Karpas-422 (cell line): ENCODE measurements at regions not wholly inside any gene's neighbourhood (a gene's known extent, or its start where the extent isn't known, plus 50 kb on each side); places are given as distances from the start of the nearest gene placed in this dataset.

ENCODE experiments used
- DNase-seq: peaks from one replicate; pipeline ENCODE4 v3.0.0-alpha.2; 2015
- H2AFZ ChIP-seq: fragments of 200-600 bp; sonication (generic); 2 replicates; pipeline ENCODE4 v1.6.1; 2014; ENCODE audit warnings: antibody characterized with exemption, low read length, mixed read lengths
- H3K27ac ChIP-seq: fragments of 200-600 bp; sonication (generic); 2 replicates; pipeline ENCODE4 v1.5.1; 2014; ENCODE audit warnings: mild to moderate bottlenecking, low read length, moderate library complexity
- H3K27me3 ChIP-seq: fragments of 200-600 bp; sonication (generic); 2 replicates; pipeline ENCODE4 v1.6.1; 2014; ENCODE audit warnings: low read length, mixed read lengths
- H3K36me3 ChIP-seq: fragments of 200-600 bp; sonication (generic); 2 replicates; pipeline ENCODE4 v1.6.1; 2014; ENCODE audit warnings: low read length, mixed read lengths; ENCODE audit not compliant: insufficient read depth
- H3K4me1 ChIP-seq: fragments of 200-600 bp; sonication (generic); 2 replicates; pipeline ENCODE4 v1.6.1; 2014; ENCODE audit warnings: mild to moderate bottlenecking, low read length, mixed read lengths
- H3K4me2 ChIP-seq: fragments of 200-600 bp; sonication (generic); 2 replicates; pipeline ENCODE4 v1.6.1; 2014; ENCODE audit warnings: low read length, low read depth, mild to moderate bottlenecking; ENCODE audit not compliant: poor library complexity, severe bottlenecking
- H3K4me3 ChIP-seq: fragments of 200-600 bp; sonication (generic); 2 replicates; pipeline ENCODE4 v1.5.1; 2014; ENCODE audit warnings: mild to moderate bottlenecking, antibody characterized with exemption, low read length, mixed read lengths
- H3K79me2 ChIP-seq: fragments of 200-600 bp; sonication (generic); 2 replicates; pipeline ENCODE4 v1.6.1; 2014; ENCODE audit warnings: mild to moderate bottlenecking, low read length, mixed read lengths
- H3K9ac ChIP-seq: fragments of 200-600 bp; sonication (generic); 2 replicates; pipeline ENCODE4 v1.6.0; 2014; ENCODE audit warnings: low read length
- H3K9me2 ChIP-seq: fragments of 200-600 bp; sonication (generic), shearing (Covaris generic); replicated peaks from 2 replicates; pipeline ENCODE4 v1.6.0; 2014; ENCODE audit warnings: mild to moderate bottlenecking, low read length, moderate library complexity; ENCODE audit not compliant: insufficient read depth
- H3K9me3 ChIP-seq: fragments of 300-700, 200-600 bp; sonication (generic); 2 replicates; pipeline ENCODE4 v1.6.1; 2014; ENCODE audit warnings: low read length, mixed read lengths
- H4K20me1 ChIP-seq: fragments of 200-600 bp; sonication (generic); 2 replicates; pipeline ENCODE4 v1.6.1; 2014; ENCODE audit warnings: mild to moderate bottlenecking, antibody characterized with exemption, low read length, low read depth; ENCODE audit not compliant: insufficient read depth

DNA sequence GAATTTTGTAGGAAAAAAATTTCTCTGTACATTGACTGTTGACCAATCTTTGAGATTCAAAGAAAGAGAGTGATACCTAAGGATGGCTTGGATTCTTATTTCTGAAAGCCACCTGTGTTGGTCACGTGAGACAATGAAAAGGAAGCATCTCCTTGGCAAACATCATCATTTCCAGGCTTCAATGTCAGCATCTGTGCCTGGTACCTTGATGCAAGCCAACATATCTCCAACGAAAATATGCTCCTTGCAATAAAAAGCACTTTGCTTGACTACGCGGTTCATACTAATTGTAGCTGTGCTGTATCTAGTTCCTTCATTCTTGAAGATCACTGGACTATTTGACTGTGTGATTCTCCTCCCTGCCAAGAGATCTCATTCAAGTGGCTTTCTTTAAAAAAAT is 503.4 kb upstream of the PSMD7 start:
- DNase-seq: no peak
- Histone ChIP-seq H3K27me3 (no peaks in the 10 kb centered on the region), H3K9me2 (no peaks in the 10 kb centered on the region), H3K79me2 (no peaks in the 10 kb centered on the region), H3K27ac (no peak overlapping the region), H3K4me2 (no peak overlapping the region), H3K9ac (no peak overlapping the region), H3K36me3 (no peaks in the 10 kb centered on the region), H3K4me3 (no peak overlapping the region), H3K4me1 (no peaks in the 10 kb centered on the region), H3K9me3 (no peaks in the 10 kb centered on the region), H2AFZ (no peak overlapping the region), H4K20me1 (no peaks in the 10 kb centered on the region)

DNA sequence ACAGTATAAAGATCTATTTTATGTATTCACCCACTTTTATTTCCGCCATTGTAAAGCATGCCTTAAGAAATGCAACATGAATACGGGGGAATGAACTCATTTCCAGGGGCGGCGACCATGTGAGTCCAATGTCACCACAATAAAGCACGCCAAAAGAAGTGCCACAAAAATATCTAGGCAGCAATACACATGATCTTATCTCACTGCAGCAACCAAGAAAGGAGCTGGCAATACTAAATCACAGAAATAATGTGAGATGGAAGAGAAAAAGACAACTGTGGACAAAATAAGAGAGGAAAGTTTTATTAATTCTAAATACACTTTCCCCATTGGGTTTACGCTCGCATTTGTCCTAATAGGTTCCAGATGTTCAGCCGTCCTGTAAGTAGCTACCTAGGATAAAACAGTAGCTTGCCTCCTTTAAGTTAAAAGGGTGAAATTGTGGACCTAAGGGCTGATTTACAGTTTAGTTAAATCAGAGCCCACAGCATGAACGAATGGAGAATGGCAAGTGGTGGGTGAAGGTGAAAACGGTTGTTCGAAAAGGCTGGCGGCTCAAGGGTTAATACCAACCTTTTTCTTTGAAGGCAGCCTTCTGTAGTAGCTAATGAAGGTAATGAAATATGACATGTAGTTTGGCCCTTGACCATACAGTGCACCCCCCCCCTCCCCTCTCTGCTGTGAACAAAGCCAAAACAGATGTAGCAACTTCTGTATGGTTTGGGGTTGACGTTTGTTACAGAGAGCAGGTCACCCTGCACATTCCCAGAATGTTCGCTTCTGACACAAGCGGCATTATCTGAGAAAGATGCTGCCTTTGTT is 504.2 kb upstream of the PSMD7 start:
- Histone ChIP-seq H3K79me2 (no peaks in the 10 kb centered on the region), H3K4me2 (no peak overlapping the region), H2AFZ (no peak overlapping the region), H3K27ac (no peak overlapping the region), H4K20me1 (no peaks in the 10 kb centered on the region), H3K9me2 (no peaks in the 10 kb centered on the region), H3K4me3 (no peak overlapping the region), H3K9me3 (no peaks in the 10 kb centered on the region), H3K27me3 (no peaks in the 10 kb centered on the region), H3K9ac (no peak overlapping the region), H3K4me1 (no peaks in the 10 kb centered on the region), H3K36me3 (no peaks in the 10 kb centered on the region)
- DNase-seq: no peak

DNA sequence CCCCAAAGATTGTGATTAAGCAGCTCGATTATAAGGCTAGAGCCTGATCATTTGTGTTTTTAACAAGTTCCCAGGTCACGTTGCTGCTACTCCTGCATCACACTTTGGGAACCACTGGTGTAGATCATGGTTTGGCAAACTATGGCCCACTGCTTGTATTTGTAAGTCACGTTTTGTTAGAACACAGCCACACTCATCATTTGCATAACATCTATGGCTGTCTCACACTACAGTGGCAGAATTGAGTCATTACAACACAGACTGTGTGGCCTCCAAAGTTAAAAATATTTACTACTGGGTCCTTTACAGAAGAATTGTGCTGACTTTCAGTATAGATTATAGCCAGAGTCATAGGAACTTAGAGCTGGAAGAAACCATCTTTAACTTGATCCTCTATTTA is 515.3 kb upstream of the PSMD7 start:
- H3K9me3 ChIP-seq: no peaks in the 10 kb centered on the region
- no peaks in the 10 kb centered on the region for H3K4me1 ChIP-seq
- DNase-seq: no peak
- no peaks in the 10 kb centered on the region for H3K9me2 ChIP-seq
- H3K9ac ChIP-seq: no peak overlapping the region
- H3K27me3 ChIP-seq: peaks cover 4% of the 10 kb centered on the region; the same call in 1 of the 2 replicates
- H2AFZ ChIP-seq: no peak overlapping the region
- H4K20me1 ChIP-seq: no peaks in the 10 kb centered on the region
- no peak overlapping the region for H3K4me2 ChIP-seq
- no peaks in the 10 kb centered on the region for H3K79me2 ChIP-seq
- no peak overlapping the region for H3K27ac ChIP-seq
- no peaks in the 10 kb centered on the region for H3K36me3 ChIP-seq
- no peak overlapping the region for H3K4me3 ChIP-seq

DNA sequence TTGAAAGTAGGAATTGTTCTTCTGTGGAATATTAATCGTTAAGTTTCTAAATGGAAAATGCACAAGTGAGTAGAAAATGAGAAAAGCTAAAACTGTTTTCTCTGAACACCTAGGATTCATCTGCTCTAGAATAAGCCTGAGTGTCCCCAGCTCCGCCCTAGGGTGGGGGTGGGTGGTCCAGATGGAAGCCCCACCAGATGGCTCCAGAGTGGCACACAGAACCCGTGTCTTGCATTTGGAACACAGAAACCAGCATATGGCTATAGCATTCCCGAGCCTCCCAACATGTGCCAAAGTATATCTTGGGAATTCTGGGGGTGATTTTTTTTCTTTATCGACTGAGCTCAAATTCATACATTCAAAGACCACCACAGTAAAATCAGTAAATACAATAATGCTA is 517.7 kb upstream of the PSMD7 start:
- Histone ChIP-seq H3K9me2 (no peaks in the 10 kb centered on the region), H3K27ac (no peak overlapping the region), H2AFZ (no peak overlapping the region), H3K36me3 (no peaks in the 10 kb centered on the region), H3K9ac (no peak overlapping the region), H3K9me3 (no peaks in the 10 kb centered on the region), H3K79me2 (no peaks in the 10 kb centered on the region), H3K27me3 (peaks cover 4% of the 10 kb centered on the region; the same call in 1 of the 2 replicates), H3K4me2 (no peak overlapping the region), H4K20me1 (no peaks in the 10 kb centered on the region), H3K4me3 (no peak overlapping the region), H3K4me1 (no peaks in the 10 kb centered on the region)
- no peak for DNase-seq

DNA sequence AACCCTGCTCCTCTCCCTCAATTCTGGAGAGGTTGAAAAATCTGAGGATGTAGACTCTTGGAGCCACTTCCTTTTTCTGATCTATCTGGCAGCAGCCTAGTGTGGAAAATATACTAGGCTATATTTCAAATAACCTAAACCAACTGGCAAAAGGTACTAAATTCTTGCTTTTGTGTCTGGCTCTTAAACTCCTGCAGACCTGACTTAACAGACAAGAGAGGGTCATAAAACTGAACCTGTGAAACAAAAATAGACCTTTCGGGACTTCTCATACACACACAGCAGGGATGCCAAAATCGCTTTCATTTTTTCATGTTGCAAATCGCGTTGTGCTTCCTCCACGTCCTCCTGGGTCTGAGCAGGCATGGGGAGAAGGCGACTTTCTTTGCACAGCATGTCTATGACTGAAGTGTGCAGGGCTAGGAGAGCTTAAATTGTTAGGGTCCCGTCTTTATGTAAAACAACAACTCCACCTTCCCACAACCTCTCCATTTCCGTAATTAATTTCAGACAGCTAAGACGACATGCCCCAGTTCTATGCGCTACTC is 520.7 kb upstream of the PSMD7 start:
- H2AFZ ChIP-seq: no peak overlapping the region
- H3K4me3 ChIP-seq: no peak overlapping the region
- no peaks in the 10 kb centered on the region for H3K4me1 ChIP-seq
- H3K9me3 ChIP-seq: no peaks in the 10 kb centered on the region
- no peaks in the 10 kb centered on the region for H3K27me3 ChIP-seq
- H4K20me1 ChIP-seq: no peaks in the 10 kb centered on the region
- no peaks in the 10 kb centered on the region for H3K9me2 ChIP-seq
- no peak for DNase-seq
- no peaks in the 10 kb centered on the region for H3K36me3 ChIP-seq
- H3K79me2 ChIP-seq: no peaks in the 10 kb centered on the region
- H3K4me2 ChIP-seq: no peak overlapping the region
- H3K9ac ChIP-seq: no peak overlapping the region
- H3K27ac ChIP-seq: no peak overlapping the region

DNA sequence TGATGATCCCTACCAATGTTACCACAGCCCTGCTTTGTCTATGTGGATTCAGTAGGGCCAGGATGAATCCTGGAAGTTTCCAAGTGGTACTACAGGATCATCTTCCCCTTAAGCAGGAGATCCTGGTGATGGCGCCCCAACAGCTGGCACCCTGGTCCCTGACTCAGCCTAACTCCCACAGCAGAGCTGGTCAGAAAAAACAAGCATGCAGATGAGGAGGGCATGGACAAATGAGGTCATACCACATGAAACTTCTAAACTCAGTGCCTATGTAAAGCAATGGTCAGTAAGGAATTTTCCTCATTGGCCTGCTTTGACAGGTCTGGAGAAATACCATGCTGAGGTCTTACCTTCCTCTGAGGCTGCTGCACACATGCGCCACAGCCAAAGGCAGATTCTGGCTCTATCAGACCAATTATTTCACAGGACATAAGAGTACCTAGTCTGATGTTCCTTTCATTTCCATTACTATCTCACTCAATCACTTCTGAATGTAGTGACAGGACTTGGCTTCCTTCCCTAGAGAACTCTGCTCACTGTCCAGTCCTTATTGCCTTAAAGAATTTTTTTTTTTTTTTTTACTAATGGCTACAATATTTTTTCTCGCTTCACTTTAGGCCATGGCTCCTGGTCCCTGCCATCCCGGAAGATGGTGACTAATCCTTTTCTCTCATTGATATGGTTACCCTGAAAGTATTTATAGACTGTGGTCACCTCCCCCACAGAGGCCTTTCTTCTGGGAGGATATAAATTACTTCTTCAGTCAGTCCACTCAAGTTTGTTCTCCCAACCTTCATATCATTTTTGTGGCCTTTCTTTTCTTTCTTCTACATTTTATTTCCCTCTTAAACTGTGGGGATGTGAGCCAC is 525.2 kb upstream of the PSMD7 start:
- Histone ChIP-seq H4K20me1 (no peaks in the 10 kb centered on the region), H3K4me2 (no peak overlapping the region), H3K9ac (no peak overlapping the region), H3K27ac (no peak overlapping the region), H2AFZ (no peak overlapping the region), H3K79me2 (no peaks in the 10 kb centered on the region), H3K4me1 (no peaks in the 10 kb centered on the region), H3K9me2 (no peaks in the 10 kb centered on the region), H3K27me3 (0 out of 2 replicates have a peak, but pooled peaks cover 3% of the 10 kb centered on the region), H3K36me3 (no peaks in the 10 kb centered on the region), H3K9me3 (no peaks in the 10 kb centered on the region), H3K4me3 (no peak overlapping the region)
- no peak for DNase-seq

DNA sequence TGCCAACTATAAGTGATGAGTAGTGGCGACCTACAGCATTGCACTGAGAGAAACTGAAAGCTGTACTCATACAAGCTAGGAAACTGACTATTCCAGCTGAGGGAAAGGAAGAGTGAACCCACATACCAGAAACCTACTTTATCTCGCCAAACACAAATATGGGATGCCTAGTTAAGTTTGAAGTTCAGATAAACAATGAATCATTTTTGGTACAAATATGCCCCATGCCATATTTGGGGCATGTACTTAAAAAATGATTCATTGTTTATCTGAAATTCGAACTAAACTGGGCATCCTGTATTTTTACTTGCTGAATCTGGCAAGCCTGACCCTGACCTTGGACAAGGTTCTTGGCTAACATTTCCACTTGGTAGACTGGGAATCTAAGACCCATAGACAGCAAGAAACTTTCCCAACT is 527.8 kb upstream of the PSMD7 start:
- H2AFZ ChIP-seq: no peak overlapping the region
- DNase-seq: no peak
- no peak overlapping the region for H3K27ac ChIP-seq
- H3K4me2 ChIP-seq: no peak overlapping the region
- H3K4me1 ChIP-seq: no peaks in the 10 kb centered on the region
- no peaks in the 10 kb centered on the region for H3K9me2 ChIP-seq
- no peaks in the 10 kb centered on the region for H3K79me2 ChIP-seq
- H3K9me3 ChIP-seq: no peaks in the 10 kb centered on the region
- no peak overlapping the region for H3K4me3 ChIP-seq
- H3K36me3 ChIP-seq: no peaks in the 10 kb centered on the region
- H4K20me1 ChIP-seq: no peaks in the 10 kb centered on the region
- 0 out of 2 replicates have a peak, but pooled peaks cover 3% of the 10 kb centered on the region for H3K27me3 ChIP-seq
- no peak overlapping the region for H3K9ac ChIP-seq

DNA sequence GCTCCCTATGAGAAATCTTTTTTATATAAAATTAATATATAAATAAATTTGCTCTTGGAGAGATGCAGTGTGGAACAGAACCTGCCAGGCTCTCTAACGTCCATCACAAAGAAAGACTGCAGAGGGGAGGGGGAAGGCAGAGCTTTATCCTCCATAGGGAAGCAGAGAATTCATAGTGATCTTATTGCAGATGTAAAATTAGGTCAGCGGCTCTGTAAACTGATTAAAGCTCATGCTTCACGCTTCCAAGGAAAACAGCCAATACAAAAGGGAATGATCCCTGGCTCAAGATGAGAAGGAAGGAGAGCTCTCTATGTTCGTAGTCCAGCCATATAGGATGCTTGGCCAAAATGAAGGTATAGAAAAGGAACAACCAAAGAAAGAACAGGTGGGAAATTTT is 532.3 kb upstream of the PSMD7 start:
- Histone ChIP-seq H3K4me1 (no peaks in the 10 kb centered on the region), H3K9me2 (no peaks in the 10 kb centered on the region), H4K20me1 (no peaks in the 10 kb centered on the region), H2AFZ (no peak overlapping the region), H3K4me2 (no peak overlapping the region), H3K4me3 (no peak overlapping the region), H3K36me3 (no peaks in the 10 kb centered on the region), H3K9ac (no peak overlapping the region), H3K27me3 (0 out of 2 replicates have a peak, but pooled peaks cover 3% of the 10 kb centered on the region), H3K27ac (no peak overlapping the region), H3K9me3 (peaks cover under 1% of the 10 kb centered on the region; the same call in 1 of the 2 replicates), H3K79me2 (no peaks in the 10 kb centered on the region)
- no peak for DNase-seq
